Calu3 (cell line): ENCODE measurements at regions not wholly inside any gene's neighbourhood (a gene's known extent, or its start where the extent isn't known, plus 50 kb on each side); places are given as distances from the start of the nearest gene placed in this dataset.

ENCODE experiments used
- BruUV-seq: library from RNA; stranded (reverse); fragments of 400-500 nt; replicated peaks from 2 replicates; lab custom pipeline; 2021; lab: Mats Ljungman, UMichigan
- CTCF ChIA-PET: fragments of 300-600 bp; sonication (Branson Sonifier 250); formaldehyde crosslinking; loops from one replicate; lab custom pipeline; 2022; ENCODE audit warnings: antibody characterized with exemption; lab: Charles Lee
- DNase-seq: peaks from one replicate; pipeline ENCODE4 v3.0.0; 2022
- H3K27ac Mint-ChIP-seq: one replicate; pipeline ENCODE4 v1.8.0; 2022; ENCODE audit warnings: mixed read lengths; ENCODE audit not compliant: unreplicated experiment
- H3K27me3 Mint-ChIP-seq: one replicate; pipeline ENCODE4 v1.8.0; 2022; ENCODE audit warnings: mixed read lengths; ENCODE audit not compliant: unreplicated experiment
- H3K36me3 Mint-ChIP-seq: one replicate; pipeline ENCODE4 v1.8.0; 2022; ENCODE audit warnings: mild to moderate bottlenecking, moderate library complexity, mixed read lengths; ENCODE audit not compliant: insufficient read depth, unreplicated experiment
- H3K4me1 Mint-ChIP-seq: one replicate; pipeline ENCODE4 v1.8.0; 2022; ENCODE audit warnings: mild to moderate bottlenecking, low read depth, mixed read lengths; ENCODE audit not compliant: unreplicated experiment
- H3K4me3 Mint-ChIP-seq: one replicate; pipeline ENCODE4 v1.8.0; 2022; ENCODE audit warnings: mild to moderate bottlenecking, low read depth, moderate library complexity, mixed read lengths; ENCODE audit not compliant: unreplicated experiment
- H3K9me3 Mint-ChIP-seq: one replicate; pipeline ENCODE4 v1.8.0; 2022; ENCODE audit warnings: low read depth, mixed read lengths; ENCODE audit not compliant: unreplicated experiment
- intact Hi-C: fragments of 100-400 bp; cut with micrococcal nuclease; formaldehyde crosslinking; loops from one replicate; pipeline ENCODE4 v1.10.0; 2022; ENCODE audit not compliant: unreplicated experiment
- TF ChIP-seq, protein P1 (sequence below): fragments of 200-600 bp; IDR thresholded peaks from one replicate; pipeline ENCODE4 v1.8.0; 2022; ENCODE audit warnings: antibody characterized with exemption; ENCODE audit not compliant: unreplicated experiment

DNA sequence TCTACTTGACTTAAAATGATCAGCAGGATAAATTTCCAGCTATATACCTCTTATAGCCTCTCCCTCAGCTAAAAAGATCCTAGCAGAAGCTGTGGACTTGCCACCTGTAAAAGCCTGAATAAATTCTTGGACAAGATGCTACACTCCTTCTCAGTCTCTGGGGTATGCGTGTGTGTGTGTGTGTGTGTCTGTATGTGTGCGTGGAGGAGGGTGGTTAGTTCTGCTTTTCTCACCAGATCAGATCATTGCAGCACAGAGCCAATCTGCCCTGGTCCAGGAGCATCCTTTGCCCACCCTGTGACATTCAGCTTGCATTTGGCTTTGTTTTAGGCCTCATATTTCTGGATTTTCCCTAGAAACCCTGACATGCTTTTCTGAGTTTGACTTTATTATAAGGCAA lies 438.3 kb downstream of the RFC3 start:
- no peak overlapping the region for H3K4me3 Mint-ChIP-seq
- TF ChIP-seq, protein P1, sequence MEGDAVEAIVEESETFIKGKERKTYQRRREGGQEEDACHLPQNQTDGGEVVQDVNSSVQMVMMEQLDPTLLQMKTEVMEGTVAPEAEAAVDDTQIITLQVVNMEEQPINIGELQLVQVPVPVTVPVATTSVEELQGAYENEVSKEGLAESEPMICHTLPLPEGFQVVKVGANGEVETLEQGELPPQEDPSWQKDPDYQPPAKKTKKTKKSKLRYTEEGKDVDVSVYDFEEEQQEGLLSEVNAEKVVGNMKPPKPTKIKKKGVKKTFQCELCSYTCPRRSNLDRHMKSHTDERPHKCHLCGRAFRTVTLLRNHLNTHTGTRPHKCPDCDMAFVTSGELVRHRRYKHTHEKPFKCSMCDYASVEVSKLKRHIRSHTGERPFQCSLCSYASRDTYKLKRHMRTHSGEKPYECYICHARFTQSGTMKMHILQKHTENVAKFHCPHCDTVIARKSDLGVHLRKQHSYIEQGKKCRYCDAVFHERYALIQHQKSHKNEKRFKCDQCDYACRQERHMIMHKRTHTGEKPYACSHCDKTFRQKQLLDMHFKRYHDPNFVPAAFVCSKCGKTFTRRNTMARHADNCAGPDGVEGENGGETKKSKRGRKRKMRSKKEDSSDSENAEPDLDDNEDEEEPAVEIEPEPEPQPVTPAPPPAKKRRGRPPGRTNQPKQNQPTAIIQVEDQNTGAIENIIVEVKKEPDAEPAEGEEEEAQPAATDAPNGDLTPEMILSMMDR, result no peak
- peaks cover 11% of the 10 kb centered on the region for H3K9me3 Mint-ChIP-seq
- no peaks in the 10 kb centered on the region for H3K27me3 Mint-ChIP-seq
- no TSS peak for BruUV-seq
- no peak for DNase-seq
- CTCF ChIA-PET, result no interaction called here
- H3K36me3 Mint-ChIP-seq, result no peaks in the 10 kb centered on the region
- peaks cover 7% of the 10 kb centered on the region for H3K4me1 Mint-ChIP-seq
- intact Hi-C loops, result no loop called here
- no peak overlapping the region for H3K27ac Mint-ChIP-seq

DNA sequence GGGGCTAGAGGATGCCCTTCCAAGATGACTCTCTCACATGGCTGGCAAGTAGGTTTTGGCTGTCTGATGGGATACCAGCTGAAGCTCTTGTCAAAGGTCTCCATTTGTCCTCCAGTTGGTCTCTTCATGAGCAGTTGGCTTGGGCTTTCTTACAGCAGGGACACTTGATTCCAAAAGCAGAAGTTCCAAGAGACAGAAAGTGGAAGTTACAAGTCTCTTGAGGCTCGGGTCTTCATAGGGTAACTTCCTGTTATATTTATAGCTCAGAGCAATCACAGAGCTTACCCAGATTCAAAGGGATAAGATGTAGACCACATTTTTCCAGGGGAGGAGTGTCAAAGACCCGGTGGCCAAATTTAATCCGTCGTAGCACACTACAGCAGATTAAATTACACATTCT lies 440.0 kb downstream of the RFC3 start:
- H3K36me3 Mint-ChIP-seq, result no peaks in the 10 kb centered on the region
- peaks cover 11% of the 10 kb centered on the region for H3K9me3 Mint-ChIP-seq
- no peak overlapping the region for H3K4me3 Mint-ChIP-seq
- BruUV-seq, result no TSS peak
- peaks cover 7% of the 10 kb centered on the region for H3K4me1 Mint-ChIP-seq
- TF ChIP-seq, protein P1, result no peak
- intact Hi-C loops, result no loop called here
- no peak for DNase-seq
- no peaks in the 10 kb centered on the region for H3K27me3 Mint-ChIP-seq
- CTCF ChIA-PET, result no interaction called here
- H3K27ac Mint-ChIP-seq, result no peak overlapping the region

DNA sequence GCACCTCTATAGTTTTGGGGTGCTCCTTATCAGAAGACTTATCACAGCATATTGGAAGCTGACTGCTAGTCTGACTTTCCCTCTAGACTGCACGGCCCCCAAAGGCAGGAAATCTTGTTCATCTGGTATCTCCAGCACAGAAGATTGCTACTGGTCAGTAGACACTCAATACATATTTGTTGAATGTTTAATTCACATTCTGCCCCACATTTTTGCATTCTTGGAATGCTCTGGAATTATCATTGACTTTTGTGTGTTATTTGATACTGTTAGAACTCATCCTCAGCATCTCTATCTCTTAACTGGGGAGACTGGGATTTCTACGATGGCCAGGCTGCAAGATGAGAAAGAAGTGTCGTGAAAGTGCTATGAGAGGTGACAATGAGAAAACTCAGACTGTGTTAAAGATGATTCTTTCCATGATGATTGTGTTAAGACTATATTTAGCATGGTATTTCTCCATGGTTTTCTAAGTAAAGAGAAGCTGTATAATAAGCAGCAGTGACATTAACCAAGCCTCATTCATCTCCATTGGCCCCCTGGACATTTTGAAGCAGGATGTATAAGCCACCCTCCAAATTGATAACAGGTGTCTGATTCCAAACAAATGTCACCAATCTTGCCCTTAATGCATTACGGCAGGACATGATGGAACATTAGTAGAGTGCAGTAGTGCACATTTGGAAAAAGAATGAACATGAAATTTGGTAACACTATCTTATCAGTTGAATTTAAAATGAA lies 440.9 kb downstream of the RFC3 start:
- peaks cover 11% of the 10 kb centered on the region for H3K9me3 Mint-ChIP-seq
- no peaks in the 10 kb centered on the region for H3K36me3 Mint-ChIP-seq
- BruUV-seq, result no TSS peak
- H3K4me3 Mint-ChIP-seq, result no peak overlapping the region
- peaks cover 7% of the 10 kb centered on the region for H3K4me1 Mint-ChIP-seq
- no peak overlapping the region for H3K27ac Mint-ChIP-seq
- CTCF ChIA-PET, result no interaction called here
- TF ChIP-seq, protein P1, result no peak
- intact Hi-C loops, result no loop called here
- no peaks in the 10 kb centered on the region for H3K27me3 Mint-ChIP-seq
- no peak for DNase-seq

DNA sequence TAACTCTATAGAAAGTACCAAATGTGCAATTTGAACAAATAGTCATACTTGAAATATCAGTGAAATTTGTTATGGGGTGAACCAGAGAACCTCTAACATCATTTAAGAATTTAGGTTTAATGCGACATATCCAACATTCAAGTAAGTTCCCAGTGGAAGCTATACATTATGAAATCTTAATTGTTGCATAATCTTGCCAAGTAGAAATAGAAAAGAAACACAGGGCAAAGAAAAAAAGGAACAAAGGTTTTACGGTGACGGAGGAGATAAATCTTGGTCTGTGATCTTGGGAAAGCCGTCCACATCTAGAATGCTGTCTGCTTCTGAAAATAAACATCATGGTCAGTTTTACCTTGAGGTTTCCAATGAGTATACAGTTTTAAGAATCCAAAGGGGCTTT lies 445.7 kb downstream of the RFC3 start:
- TF ChIP-seq, protein P1, result no peak
- CTCF ChIA-PET, result no interaction called here
- Mint-ChIP-seq H3K4me3 (no peak overlapping the region), H3K9me3 (peaks cover 4% of the 10 kb centered on the region), H3K27me3 (no peaks in the 10 kb centered on the region), H3K36me3 (no peaks in the 10 kb centered on the region), H3K4me1 (peaks cover 6% of the 10 kb centered on the region), H3K27ac (no peak overlapping the region)
- intact Hi-C loops, result no loop called here
- no peak for DNase-seq
- no TSS peak for BruUV-seq
